22Rv1 (cell line): ENCODE measurements at regions not wholly inside any gene's neighbourhood (a gene's known extent, or its start where the extent isn't known, plus 50 kb on each side); places are given as distances from the start of the nearest gene placed in this dataset.

Source experiments
- H3K27ac ChIP-seq: fragments of 450-650 bp; 2 replicates; pipeline ENCODE4 v1.5.1; 2017
- CTCF ChIP-seq: fragments of 450-650 bp; IDR thresholded peaks from 2 replicates; pipeline ENCODE4 v1.5.1; 2017; ENCODE audit warnings: mild to moderate bottlenecking
- ZFX ChIP-seq: fragments of 450-650 bp; IDR thresholded peaks from 2 replicates; pipeline ENCODE4 v1.6.1; 2017; ENCODE audit warnings: antibody characterized with exemption, borderline replicate concordance

- H3K27ac ChIP-seq: no peak overlapping the region
- TF ChIP-seq ZFX: no peak
- no peak for TF ChIP-seq CTCF
Observed at GRCh38 chr9:118554987-118555386, 814.2 kb downstream of the BRINP1 start.

GRCh38 chr9:118558026-118558425 is 811.2 kb downstream of the BRINP1 start:
- TF ChIP-seq CTCF (no peak), ZFX (no peak)
- H3K27ac ChIP-seq: no peak overlapping the region

GRCh38 chr9:118558891-118559290 is 810.3 kb downstream of the BRINP1 start:
- no peak overlapping the region for H3K27ac ChIP-seq
- TF ChIP-seq CTCF (no peak), ZFX (no peak)

GRCh38 chr9:118561051-118561450 is 808.2 kb downstream of the BRINP1 start:
- H3K27ac ChIP-seq: no peak overlapping the region
- no peak for TF ChIP-seq CTCF
- no peak for TF ChIP-seq ZFX

GRCh38 chr9:118563677-118564076 is 805.6 kb downstream of the BRINP1 start:
- TF ChIP-seq CTCF (no peak), ZFX (no peak)
- H3K27ac ChIP-seq: no peak overlapping the region

- no peak overlapping the region for H3K27ac ChIP-seq
- TF ChIP-seq CTCF: no peak
- no peak for TF ChIP-seq ZFX
Observed at GRCh38 chr9:118567861-118568260, 801.4 kb downstream of the BRINP1 start.

GRCh38 chr9:118568704-118569103 is 800.5 kb downstream of the BRINP1 start:
- TF ChIP-seq ZFX (no peak), CTCF (no peak)
- H3K27ac ChIP-seq: no peak overlapping the region
